ENCODE measurements at regions not wholly inside any gene's neighbourhood (a gene's known extent, or its start where the extent isn't known, plus 50 kb on each side); places are given as distances from the start of the nearest gene placed in this dataset.

GRCh38 chr2:40859617-40860016 lies 407.7 kb upstream of the SLC8A1 start:
- TF ChIP-seq CTCF (IDR thresholded peaks at IDR 0.05) = no peak
- no peak for TF ChIP-seq POLR2A (IDR thresholded peaks at IDR 0.05)
